H9 (cell line): ENCODE measurements at regions not wholly inside any gene's neighbourhood (a gene's known extent, or its start where the extent isn't known, plus 50 kb on each side); places are given as distances from the start of the nearest gene placed in this dataset.

Experiments
- DNase-seq: peaks from one replicate; pipeline ENCODE4 v3.0.0-alpha.2; 2017
- H2AFZ ChIP-seq: one replicate; pipeline ENCODE4 v1.6.1; 2013; ENCODE audit warnings: mild to moderate bottlenecking, low read length, control low read depth, moderate library complexity
- H2AK5ac ChIP-seq: 2 replicates; pipeline ENCODE4 v1.6.1; 2013; ENCODE audit warnings: low read length, control low read depth, mixed read lengths; ENCODE audit not compliant: insufficient read length
- H2BK120ac ChIP-seq: one replicate; pipeline ENCODE4 v1.6.1; 2013; ENCODE audit warnings: low read depth, mild to moderate bottlenecking, low read length, control low read depth, inconsistent platforms; ENCODE audit not compliant: poor library complexity, severe bottlenecking
- H2BK12ac ChIP-seq: 2 replicates; pipeline ENCODE4 v1.6.1; 2013; ENCODE audit warnings: low read length, control low read depth, mixed read lengths, low read depth; ENCODE audit not compliant: insufficient read length
- H2BK15ac ChIP-seq: 2 replicates; pipeline ENCODE4 v1.6.1; 2013; ENCODE audit warnings: low read depth, low read length, control low read depth
- H2BK20ac ChIP-seq: one replicate; pipeline ENCODE4 v1.6.1; 2013; ENCODE audit warnings: low read depth, mild to moderate bottlenecking, low read length, control low read depth, inconsistent platforms; ENCODE audit not compliant: poor library complexity, severe bottlenecking
- H2BK5ac ChIP-seq: 2 replicates; pipeline ENCODE4 v1.6.1; 2013; ENCODE audit warnings: low read length, control low read depth, mixed read lengths; ENCODE audit not compliant: insufficient read length
- H3K14ac ChIP-seq: 2 replicates; pipeline ENCODE4 v1.6.1; 2013; ENCODE audit warnings: low read length, control low read depth; ENCODE audit not compliant: insufficient read depth
- H3K18ac ChIP-seq: 2 replicates; pipeline ENCODE4 v1.6.1; 2013; ENCODE audit warnings: low read depth, mild to moderate bottlenecking, mixed read lengths, low read length, control low read depth; ENCODE audit not compliant: insufficient read length
- H3K23ac ChIP-seq: 2 replicates; pipeline ENCODE4 v1.6.1; 2013; ENCODE audit warnings: low read length, control low read depth, mixed read lengths, low read depth; ENCODE audit not compliant: insufficient read length
- H3K23me2 ChIP-seq: 2 replicates; pipeline ENCODE4 v1.6.1; 2013; ENCODE audit warnings: low read depth, mild to moderate bottlenecking, mixed read lengths, low read length, control low read depth; ENCODE audit not compliant: insufficient read length, poor library complexity, severe bottlenecking
- H3K27ac ChIP-seq: 2 replicates; pipeline ENCODE4 v1.5.1; 2013; ENCODE audit warnings: low read length, control low read depth, mixed read lengths, low read depth; ENCODE audit not compliant: insufficient read length
- H3K27me3 ChIP-seq: 2 replicates; pipeline ENCODE4 v1.6.1; 2013; ENCODE audit warnings: low read length, control low read depth, inconsistent platforms; ENCODE audit not compliant: insufficient read depth
- H3K4ac ChIP-seq: 2 replicates; pipeline ENCODE4 v1.6.1; 2013; ENCODE audit warnings: low read depth, mild to moderate bottlenecking, control low read depth, inconsistent platforms, low read length, moderate library complexity
- H3K4me1 ChIP-seq: 2 replicates; pipeline ENCODE4 v1.6.1; 2013; ENCODE audit warnings: low read length, control low read depth, inconsistent platforms; ENCODE audit not compliant: insufficient read depth
- H3K4me2 ChIP-seq: 2 replicates; pipeline ENCODE4 v1.6.1; 2013; ENCODE audit warnings: low read length, control low read depth, mixed read lengths; ENCODE audit not compliant: insufficient read length, insufficient read depth
- H3K56ac ChIP-seq: 2 replicates; pipeline ENCODE4 v1.6.1; 2013; ENCODE audit warnings: low read depth, mild to moderate bottlenecking, mixed read lengths, low read length, control low read depth; ENCODE audit not compliant: insufficient read length
- H3K79me1 ChIP-seq: 2 replicates; pipeline ENCODE4 v1.6.1; 2013; ENCODE audit warnings: low read depth, mild to moderate bottlenecking, moderate library complexity, low read length, control low read depth, inconsistent platforms; ENCODE audit not compliant: insufficient read depth, poor library complexity, severe bottlenecking
- H3K79me2 ChIP-seq: 2 replicates; pipeline ENCODE4 v1.6.1; 2013; ENCODE audit warnings: low read length, control low read depth, inconsistent platforms; ENCODE audit not compliant: insufficient read depth
- H3K9ac ChIP-seq: 2 replicates; pipeline ENCODE4 v1.6.1; 2013; ENCODE audit warnings: low read length, control low read depth, mixed read lengths; ENCODE audit not compliant: insufficient read length; ENCODE audit errors: extremely low read depth
- H3K9me3 ChIP-seq: one replicate; pipeline ENCODE4 v1.6.1; 2013; ENCODE audit warnings: low read depth, low read length, inconsistent platforms; ENCODE audit not compliant: control insufficient read depth
- H3T11ph ChIP-seq: one replicate; pipeline ENCODE4 v1.6.1; 2013; ENCODE audit warnings: mild to moderate bottlenecking, low read length, control low read depth, inconsistent platforms
- H4K20me1 ChIP-seq: one replicate; pipeline ENCODE4 v1.6.1; 2013; ENCODE audit not compliant: control insufficient read depth, insufficient read length, insufficient read depth
- H4K5ac ChIP-seq: 2 replicates; pipeline ENCODE4 v1.6.1; 2013; ENCODE audit warnings: low read depth, mild to moderate bottlenecking, mixed read lengths, low read length, control low read depth; ENCODE audit not compliant: insufficient read length
- H4K8ac ChIP-seq: replicated peaks from 2 replicates; pipeline ENCODE4 v1.6.1; 2013; ENCODE audit warnings: low read length, control low read depth, mixed read lengths, low read depth; ENCODE audit not compliant: insufficient read length
- H4K91ac ChIP-seq: 2 replicates; pipeline ENCODE4 v1.6.1; 2013; ENCODE audit warnings: low read depth, mild to moderate bottlenecking, moderate library complexity, mixed read lengths, low read length, control low read depth; ENCODE audit not compliant: insufficient read length
- H3K27ac Mint-ChIP-seq, 3 experiments: 2 replicates in 2 of 3; 3 replicates in 1 of 3; pipeline ENCODE4 v1.8.0; 2020 to 2021; ENCODE audit warnings: mixed read lengths in 3 of 3, mild to moderate bottlenecking in 1 of 3, moderate library complexity in 1 of 3
- H3K27me3 Mint-ChIP-seq: 2 replicates; pipeline ENCODE4 v1.8.0; 2021; ENCODE audit warnings: low read depth, mild to moderate bottlenecking, moderate library complexity, mixed read lengths
- H3K36me3 Mint-ChIP-seq, 3 experiments: 2 replicates in 2 of 3; 3 replicates in 1 of 3; pipeline ENCODE4 v1.8.0; 2020 to 2021; ENCODE audit warnings: low read depth in 3 of 3, mixed read lengths in 3 of 3; ENCODE audit not compliant: insufficient read depth in 1 of 3
- H3K4me1 Mint-ChIP-seq, 2 experiments: 2 replicates each; pipeline ENCODE4 v1.8.0; 2020; ENCODE audit warnings: mixed read lengths in 2 of 2
- H3K4me3 Mint-ChIP-seq, 2 experiments: 2 replicates in 1 of 2; 3 replicates in 1 of 2; pipeline ENCODE4 v1.8.0; 2020 to 2021; ENCODE audit warnings: mild to moderate bottlenecking in 2 of 2, mixed read lengths in 2 of 2, moderate library complexity in 1 of 2
- H3K9me3 Mint-ChIP-seq, 2 experiments: 2 replicates in 1 of 2; 3 replicates in 1 of 2; pipeline ENCODE4 v1.8.0; 2020; ENCODE audit warnings: mild to moderate bottlenecking in 2 of 2, mixed read lengths in 2 of 2, moderate library complexity in 1 of 2
- CTCF ChIP-seq: fragments of 200-600 bp; sonication (generic); conservative IDR thresholded peaks from 3 replicates; pipeline ENCODE4 v1.8.0; 2021; ENCODE audit warnings: antibody characterized with exemption, mild to moderate bottlenecking
- WGBS: extraction: QIAGEN DNeasy Blood & Tissue Kit; methylation state at CpG from one replicate; pipeline ENCODE4 v1.1.7; 2013; ENCODE audit warnings: missing lambda C conversion rate, low lambda C conversion rate, mixed read lengths; ENCODE audit not compliant: insufficient read length; ENCODE audit errors: extremely low coverage; 5-methylcytosine and 5-hydroxymethylcytosine counted together

GRCh38 chr13:75147946-75148345 is 334.0 kb downstream of the TBC1D4 start:
- Histone ChIP-seq H4K5ac (no peak overlapping the region), H3K27me3 (no peaks in the 10 kb centered on the region)

More at GRCh38 chr13:75147946-75148345, 334.0 kb downstream of the TBC1D4 start:
- Histone ChIP-seq H4K20me1 (no peaks in the 10 kb centered on the region), H2BK20ac (no peak overlapping the region), H2BK5ac (no peak overlapping the region), H4K91ac (no peak overlapping the region), H4K8ac (no peak overlapping the region), H3K27ac (no peak overlapping the region), H3K4me1 (no peaks in the 10 kb centered on the region), H3K79me1 (no peaks in the 10 kb centered on the region), H3K23me2 (no peaks in the 10 kb centered on the region), H3K18ac (no peak overlapping the region), H2BK120ac (no peak overlapping the region), H3K4ac (no peak overlapping the region), H3K4me2 (no peak overlapping the region), H3K9me3 (no peaks in the 10 kb centered on the region), H3K56ac (no peak overlapping the region), H3T11ph (no peak overlapping the region), H2AFZ (no peak overlapping the region), H3K23ac (no peak overlapping the region), H2BK15ac (no peak overlapping the region), H3K9ac (no peak overlapping the region), H2AK5ac (no peak overlapping the region), H3K79me2 (no peaks in the 10 kb centered on the region), H2BK12ac (no peak overlapping the region), H3K14ac (no peak overlapping the region)
- H3K4me3 Mint-ChIP-seq, result no peak overlapping the region
- peaks cover 8 to 10% of the 10 kb centered on the region in 2 experiments for H3K9me3 Mint-ChIP-seq
- no peak for TF ChIP-seq CTCF
- no CpG with 5 or more reads among the region's 5 CpGs for WGBS
- no peaks in the 10 kb centered on the region for H3K27me3 Mint-ChIP-seq
- H3K4me1 Mint-ChIP-seq, result no peaks in the 10 kb centered on the region
- H3K36me3 Mint-ChIP-seq, result peaks cover 0 to 9% (median 7%) of the 10 kb centered on the region in 3 experiments; a peak in 4 of 7 replicates
- no peak overlapping the region for H3K27ac Mint-ChIP-seq
- DNase-seq, result no peak
